HG02610 (cell line): ENCODE measurements at regions not wholly inside any gene's neighbourhood (a gene's known extent, or its start where the extent isn't known, plus 50 kb on each side); places are given as distances from the start of the nearest gene placed in this dataset.
A peak's percentile ranks its signal among the peaks of the same experiment; 100 is the strongest.

Experiments used
- ATAC-seq: cut with Tn5 transposase; IDR thresholded peaks from one replicate; pipeline ENCODE4 v1.9.1; 2021; ENCODE audit warnings: mild to moderate bottlenecking, moderate library complexity; ENCODE audit not compliant: unreplicated experiment

DNA sequence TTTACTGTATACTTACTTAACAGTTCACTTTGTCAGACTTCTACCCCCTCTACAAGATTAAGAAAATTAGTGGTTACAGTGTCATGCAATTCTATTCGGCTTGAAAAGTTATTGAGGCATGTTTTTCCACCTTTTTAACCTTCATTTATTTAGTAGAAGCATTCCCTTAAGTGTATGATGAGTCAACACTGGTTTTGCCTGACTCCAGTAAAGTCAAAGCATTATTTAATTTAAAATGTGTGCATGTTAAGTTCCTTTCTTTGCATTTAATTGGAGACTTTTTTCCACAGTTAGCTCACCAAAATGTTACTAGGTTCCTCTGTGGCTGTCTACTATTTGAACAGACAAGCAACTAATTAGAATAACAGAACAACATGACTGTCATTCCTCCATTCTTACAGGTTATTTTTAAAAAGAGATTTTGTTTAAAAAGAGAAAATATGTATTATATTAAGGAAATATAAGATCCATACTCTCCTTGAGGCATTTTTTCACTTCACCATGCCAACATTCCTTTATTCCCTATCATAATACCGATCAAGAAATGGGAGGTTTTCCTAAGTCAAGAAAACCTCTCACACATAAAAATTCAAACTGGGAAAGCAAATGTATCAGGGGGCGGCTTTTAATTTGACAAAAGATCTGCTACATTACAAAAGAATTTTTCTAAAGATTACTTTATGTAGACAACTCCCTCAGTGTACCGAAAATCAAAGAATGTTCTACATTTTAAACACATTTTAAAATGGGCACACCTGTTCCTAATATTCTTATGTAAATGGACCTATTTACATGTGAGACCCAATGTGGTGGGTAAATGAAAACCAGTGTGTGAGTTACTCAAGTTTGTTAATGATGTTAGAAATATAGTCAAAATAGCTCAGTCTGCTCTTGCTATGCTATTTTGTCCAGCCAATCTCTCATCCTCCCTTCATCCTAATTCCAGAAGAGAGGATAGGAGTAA lies 361.2 kb downstream of the UTRN start:
- no peak for ATAC-seq

DNA sequence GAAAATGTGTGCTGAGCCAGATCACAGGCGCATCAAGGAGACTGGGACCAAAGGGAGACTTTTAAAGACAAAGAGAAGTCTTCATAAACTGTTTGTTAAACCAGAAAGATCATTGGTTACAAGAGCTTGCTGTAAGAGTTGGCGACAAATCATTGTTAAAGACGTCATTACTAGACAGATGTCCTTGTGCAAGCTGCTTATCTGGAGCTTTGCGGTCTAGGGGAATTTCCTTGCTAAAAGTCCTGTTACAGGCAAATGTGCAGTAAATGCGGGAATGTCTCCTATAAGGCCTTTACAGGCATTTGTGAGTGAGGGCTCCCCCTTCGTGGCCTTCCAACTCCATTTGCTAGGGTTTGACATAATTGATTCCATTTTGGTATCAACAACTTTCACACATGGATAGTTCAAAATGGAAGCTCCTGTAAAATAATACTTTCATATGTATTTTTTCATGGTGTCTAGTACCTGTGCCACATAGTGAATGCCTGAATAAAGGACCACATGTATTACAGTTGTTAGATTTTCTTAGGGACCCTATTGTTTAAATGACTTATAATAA lies 362.4 kb downstream of the UTRN start:
- ATAC-seq: no peak

DNA sequence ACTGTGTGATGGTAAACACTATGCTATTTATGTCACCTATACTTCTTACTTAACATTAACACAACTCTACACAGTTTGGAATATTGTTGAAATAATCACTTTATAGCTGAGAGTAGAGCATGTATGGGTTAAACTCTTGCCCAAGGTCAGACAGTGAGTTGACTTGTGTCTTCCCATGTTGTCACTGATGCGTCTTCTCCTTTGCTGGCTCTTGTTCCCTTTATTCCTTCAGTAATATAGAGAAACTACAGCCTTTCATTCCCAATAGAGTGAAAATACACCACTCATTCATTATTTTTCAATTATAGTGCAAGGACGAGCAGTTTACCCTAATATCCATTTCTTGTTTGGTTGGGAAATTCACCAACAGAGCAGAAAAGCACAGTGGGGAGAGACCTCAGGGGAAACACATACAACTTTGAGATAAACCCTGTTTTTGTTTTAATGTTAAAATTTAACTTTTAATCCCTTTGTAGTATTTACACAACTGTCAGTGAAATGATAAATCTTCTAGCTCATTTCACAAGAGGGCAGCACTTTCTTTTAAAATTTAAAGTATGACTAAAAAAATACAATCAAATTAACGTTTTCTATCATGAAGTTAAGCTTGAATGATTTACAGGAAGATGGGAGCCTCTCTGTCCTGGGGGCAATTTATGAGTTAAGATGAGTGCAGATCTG lies 363.0 kb downstream of the UTRN start:
- no peak for ATAC-seq

DNA sequence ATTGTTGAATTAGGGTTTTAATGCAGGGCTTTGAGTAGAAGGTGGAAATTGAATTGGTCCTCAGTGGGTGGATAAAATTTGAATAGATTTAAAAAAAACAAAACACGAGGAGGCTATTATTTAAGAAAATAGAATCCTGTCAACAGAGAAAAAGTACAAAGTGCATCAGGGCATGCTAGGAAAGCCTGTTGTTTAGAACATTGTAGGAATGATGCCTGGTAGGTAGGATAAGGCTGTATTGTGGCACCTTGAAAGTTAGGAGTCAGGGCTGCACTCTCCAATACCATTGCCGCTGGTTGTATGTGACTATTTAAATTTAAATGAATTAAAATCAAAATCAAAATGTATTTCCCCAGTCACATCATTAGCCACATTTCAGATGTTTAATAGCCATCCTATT lies 363.9 kb downstream of the UTRN start:
- no peak for ATAC-seq

DNA sequence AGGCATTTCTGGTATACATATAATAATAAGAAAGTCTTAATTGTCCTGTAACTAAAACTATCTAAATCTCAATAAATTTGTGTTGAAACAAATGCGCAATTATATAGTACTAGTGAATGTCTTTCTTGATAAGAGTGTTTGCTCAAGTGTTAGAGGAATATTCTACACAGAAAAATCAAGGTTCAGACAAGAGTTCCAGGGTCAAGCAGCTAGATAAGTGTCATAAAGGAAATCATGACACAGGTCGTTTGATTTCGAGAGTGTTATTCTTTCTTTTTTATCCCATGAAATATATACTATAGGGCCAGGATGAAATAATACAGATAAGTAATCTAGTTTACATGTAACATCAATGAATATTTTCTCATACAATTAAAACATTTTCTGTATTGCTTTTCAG lies 366.1 kb downstream of the UTRN start:
- no peak for ATAC-seq

DNA sequence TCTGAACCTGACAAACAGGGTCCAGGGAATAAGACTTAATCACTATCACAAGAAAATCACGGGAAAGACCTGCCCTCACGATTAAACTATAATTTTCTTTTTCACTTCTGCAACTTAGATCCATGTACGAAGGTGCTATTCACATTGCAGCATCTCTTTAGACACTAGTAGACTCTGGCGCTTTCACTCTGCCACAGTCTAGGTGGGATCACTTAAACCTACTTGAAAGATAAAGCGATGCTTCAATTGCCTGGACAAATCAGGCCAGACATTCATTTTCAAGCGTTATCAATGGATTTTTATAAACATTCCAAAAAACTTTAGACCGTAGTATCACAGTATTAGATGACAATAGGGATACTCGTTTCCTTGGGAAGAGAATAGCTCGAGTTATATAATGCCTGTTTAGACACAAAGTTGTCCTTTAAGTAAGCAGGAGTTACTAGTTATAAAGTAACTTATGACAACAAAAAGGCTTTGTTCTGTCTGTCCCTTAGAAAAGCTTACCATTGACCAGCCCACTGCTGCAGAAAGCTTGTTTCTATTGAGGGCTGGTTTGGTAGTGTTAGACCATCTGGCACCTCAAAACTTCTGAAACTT lies 367.3 kb downstream of the UTRN start:
- no peak for ATAC-seq

DNA sequence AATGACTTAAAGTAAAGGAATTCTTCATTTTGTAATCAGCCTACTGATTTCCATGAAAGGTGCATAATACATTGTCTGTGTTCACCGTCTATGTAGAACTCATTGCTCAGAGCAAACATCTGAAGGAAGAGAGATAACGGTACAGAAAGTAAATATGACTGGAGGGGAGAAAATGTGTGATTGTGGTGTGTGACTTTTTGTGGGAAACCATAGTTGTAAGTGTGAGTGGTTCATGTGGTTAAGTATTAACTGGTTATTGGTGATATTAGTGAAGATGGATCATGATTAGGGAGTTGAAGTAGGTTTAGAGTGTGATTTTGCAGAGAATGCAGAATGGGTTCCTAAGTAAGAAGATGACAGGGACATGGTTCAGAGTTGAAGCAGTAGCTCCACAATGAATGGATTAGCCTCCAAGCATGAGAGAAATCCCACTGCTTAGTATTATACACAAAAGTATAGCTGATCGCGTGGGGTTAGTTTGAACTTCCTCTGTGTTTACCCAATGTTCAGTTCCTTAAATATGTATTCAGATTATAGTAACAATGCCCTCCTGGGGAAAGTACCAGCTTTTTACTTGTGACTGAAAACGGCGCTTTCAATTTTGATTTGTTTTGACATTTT lies 368.9 kb downstream of the UTRN start:
- ATAC-seq: peak; percentile 93

DNA sequence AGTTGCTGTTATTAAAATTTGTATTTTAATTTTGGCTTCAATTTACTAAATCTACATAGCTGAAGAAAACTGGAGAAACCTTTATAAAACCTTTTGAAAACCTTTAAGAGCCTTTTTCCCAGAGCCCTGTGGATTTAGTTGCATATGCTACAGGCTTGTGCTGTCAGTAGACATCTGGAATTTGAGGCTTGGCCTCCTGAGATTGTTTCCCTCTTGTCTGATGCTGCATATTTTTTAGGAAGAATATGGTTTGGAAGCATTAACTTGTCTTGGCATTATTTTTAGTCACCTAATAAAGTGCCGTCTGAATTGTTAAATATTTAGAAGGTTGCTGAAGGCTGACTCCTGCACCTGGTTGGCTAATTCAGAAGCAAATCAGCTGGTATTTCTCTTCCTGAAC lies 369.4 kb downstream of the UTRN start:
- ATAC-seq: peak; percentile 1

DNA sequence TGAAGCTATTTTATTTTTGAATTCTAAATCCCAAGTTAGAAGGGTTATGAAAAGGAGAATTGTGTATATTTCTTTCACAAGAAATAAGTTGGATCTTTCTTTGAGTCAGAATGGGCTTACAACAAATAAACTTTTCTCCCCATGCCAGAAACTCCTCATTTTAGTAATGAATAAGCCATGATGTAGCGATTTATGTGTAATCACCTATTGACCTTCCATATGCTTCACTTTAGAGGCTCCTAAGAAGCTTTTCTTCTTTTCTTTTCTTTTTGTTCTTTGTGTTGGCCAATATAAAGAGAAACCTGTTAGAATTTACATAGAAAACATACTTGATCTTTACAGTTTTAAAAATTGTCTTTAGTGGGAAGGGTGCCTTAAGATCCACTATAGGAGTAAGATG lies 370.2 kb downstream of the UTRN start:
- ATAC-seq: no peak

DNA sequence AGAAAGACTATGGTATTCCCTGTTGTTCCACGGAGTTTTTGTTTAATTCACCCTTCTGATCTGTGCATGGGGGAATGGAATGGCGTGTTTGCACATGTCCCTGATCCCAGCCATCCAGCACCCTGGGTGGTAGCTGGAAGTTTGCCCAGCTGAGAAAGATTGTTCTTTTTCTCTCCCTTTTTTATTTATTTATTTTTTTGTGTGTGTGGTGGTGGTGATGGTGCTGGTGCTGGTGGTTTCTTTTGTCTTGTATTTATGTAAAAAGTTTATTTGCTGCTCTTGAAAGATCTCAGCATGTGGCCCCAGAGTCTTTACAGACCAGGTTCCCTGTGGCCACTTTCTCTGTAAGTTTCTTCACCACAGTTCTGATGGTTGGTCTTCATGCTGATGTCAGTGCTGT lies 372.6 kb downstream of the UTRN start:
- no peak for ATAC-seq

DNA sequence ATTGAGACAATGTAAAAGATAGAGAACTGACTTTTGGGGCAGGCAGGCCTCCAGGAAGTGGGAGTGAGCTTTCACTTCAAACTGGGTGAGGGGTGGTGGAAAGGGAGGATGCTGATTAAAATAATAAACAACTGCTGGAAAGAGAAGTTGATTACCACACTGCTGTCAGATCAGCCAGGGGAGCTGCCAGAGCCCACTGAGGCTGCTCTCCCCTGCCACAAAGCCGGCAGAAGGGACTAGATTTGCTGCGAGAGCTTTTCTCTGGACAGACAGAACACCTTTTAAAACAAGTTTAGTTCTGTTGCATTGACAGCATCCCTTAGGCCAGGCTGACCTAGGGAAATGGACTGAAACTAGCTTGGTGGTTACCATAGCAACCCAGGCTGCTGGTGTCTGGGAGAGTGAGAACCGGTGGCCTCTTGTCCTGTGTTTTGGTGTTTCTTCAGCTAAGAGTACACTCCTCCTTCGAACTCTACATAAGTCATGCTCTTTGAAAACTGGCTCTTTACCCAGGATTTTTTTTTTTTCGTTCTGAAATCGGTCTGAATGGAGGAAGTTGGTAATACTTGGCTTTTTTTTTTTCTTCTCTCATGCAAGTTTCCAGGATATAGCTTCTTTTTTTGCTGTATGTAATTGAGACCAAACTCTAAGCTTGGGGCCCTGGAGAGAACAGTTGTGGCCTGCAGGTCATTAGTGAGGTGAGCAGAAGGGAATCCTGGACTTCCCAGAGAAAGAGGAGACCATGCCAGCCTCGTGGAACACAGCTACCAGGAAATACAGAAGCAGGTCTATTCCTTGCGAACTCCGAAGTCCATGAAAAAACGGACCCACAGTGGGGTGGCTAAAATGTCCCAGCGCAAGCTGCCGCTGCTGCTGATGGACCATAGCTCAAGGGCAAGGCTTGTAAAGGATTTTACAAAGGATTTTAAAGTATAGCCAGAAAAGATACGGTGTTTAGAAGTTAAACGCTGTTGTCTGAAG lies 374.4 kb downstream of the UTRN start:
- peak; percentile 62 for ATAC-seq

DNA sequence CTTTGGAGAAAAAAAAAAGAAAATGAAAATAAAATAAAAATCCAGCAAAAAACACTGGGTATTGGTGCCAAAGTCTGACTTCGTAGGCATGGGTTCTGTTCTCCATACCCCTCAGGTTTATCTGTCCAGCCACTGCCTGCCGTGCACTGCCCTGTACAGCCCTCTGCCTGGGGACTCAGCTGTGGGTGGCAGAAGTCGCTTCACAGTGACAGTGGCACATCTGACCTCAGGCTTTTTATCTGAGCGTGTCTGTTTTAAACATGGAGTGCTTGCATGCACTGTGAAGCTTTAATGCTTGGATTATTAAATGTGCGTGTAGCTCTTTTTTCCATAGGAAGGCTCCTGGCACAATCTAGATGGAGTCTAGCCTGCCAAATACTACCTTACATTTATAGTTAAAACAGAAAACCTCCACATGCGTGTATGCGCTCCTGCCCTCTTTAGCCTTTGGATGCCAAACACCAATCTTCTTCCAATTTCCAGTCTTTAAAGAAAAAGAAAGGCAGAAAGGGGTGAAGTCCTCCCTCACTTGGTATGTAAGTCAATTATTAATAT lies 375.5 kb downstream of the UTRN start:
- ATAC-seq: no peak

DNA sequence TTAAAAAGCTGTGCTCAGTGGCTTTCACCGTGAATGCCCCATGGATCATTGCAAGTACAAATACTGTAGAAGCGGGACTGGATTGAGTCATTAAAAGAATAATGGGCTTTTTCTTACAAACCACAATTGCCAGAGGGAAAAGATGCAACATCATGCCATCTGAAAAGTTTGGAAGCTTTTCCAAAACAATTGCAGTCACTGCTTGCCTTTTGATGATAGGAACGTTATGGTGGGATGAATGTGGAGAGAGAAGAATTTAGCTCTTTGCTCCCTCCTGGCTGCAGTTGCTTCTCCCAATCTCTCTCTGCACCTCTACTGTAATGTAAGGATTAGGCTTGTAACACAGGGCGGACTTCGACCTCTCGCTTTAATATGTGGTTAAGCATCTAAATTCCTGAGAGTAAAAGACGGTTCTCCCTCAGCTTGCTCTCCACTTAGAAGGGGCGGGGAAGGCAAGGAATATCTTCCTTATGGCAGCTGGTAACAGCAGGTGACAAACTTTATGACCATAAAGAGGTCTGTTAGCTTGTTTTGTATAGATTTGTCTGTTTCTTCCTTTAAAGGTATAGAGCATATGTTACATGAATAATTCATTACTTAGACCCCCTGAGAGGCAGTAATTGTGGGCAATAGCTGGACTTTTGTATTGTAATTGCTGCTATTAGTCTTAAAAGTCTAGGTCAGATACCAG lies 376.1 kb downstream of the UTRN start:
- no peak for ATAC-seq

DNA sequence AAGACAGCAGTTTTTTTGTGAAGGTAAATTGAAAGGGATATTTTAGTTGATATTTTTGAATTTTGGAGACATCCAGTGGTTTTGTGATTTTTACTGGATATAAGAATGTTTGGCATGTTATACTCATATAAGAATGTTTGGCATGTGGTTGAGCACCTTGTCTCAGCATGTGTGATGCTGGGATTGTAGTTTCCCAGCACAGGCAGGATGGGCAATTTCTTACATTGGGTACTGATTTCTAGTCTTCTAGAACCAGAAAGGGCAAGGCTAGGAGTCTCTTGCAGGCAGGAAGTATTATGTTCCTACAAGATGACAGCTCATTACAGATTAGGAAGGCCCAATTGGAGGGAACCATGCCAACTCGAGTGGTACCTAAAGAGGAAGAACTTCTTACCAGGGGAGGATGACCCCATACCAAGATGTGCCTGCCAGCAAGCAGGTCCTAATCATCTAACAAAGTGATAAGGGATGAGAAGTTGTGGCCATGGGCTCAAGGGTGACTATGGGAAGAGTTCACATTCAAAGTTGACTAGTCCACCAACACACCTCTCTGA lies 377.8 kb downstream of the UTRN start:
- no peak for ATAC-seq

DNA sequence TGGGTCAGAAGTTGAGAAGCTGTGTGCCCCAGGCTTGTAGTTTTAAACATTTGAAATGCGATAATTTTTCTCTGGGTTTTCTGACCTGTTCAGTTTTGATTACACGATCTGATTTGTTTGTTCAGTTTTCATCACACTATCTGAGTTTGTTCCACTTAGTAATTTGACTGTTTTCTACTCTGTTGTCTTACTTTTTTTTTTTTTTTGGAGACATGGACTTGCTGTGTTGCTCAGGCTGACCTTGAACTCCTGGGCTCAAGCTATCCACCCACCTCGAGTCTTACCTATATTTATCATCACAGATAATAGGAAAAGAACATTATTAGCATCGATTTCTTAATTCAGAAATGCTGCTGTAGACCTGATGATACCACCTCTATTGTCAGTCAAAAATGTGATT lies 379.1 kb downstream of the UTRN start:
- ATAC-seq: no peak

DNA sequence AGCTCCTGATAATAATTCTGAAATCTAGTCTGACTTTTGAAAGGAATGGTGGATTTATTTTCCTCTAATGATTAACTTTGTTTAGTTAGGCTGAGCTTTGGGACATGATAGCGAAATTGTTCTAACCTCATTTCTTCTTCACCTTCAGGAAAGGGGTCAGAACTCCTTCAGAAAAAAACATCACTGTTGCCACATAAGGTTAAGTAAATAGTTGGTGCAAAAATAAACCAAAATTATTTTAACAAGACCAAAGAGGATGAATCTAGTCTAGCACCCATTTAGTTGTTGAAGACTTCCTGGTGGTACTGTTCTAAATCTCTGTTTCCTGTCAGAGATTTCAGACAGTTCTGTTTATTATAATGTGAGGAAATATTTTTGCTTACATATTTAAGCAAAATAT lies 379.8 kb downstream of the UTRN start:
- no peak for ATAC-seq

DNA sequence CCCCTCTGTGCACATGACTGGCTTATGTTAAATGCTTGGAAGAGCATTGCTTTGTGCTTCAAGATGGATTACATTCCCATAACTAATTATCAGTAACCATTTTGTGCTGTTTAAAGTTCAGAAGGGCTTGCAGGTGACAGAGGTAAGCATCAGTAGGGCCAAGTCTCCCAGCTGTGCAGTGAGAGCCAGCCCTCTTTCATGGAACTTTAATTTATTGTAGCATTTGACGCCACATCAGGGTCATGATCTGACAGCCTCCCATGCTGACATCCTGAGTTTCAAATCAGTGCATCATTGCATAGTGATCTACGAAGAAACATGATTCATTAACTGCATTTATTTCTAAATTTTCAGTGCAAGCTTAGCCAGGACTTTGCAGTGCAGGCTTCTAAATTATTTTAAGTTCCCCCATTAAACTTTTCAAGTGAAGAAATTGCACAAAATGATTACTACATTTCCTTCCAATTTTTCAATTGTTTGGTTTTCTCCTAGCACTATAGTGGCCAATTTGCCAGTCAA lies 380.9 kb downstream of the UTRN start:
- no peak for ATAC-seq

DNA sequence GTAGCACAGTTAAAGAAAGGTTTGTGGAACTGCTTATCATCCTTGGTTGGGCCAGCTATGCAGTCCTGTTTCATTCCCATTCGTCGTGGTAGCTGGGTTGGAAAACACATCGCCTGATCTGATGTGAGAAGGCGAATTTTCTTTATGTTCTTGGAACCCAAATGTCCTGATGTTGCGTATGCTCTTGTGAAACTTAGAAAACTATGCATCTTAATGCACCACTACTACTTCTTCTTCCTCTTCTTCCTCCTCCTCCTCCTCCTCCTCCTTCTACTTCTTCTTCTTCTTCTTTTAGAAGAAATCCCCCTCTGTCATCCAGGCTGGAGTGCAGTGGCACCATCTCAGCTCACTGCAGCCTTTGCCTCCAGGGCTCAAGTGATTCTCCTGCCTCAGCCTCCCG lies 381.6 kb downstream of the UTRN start:
- ATAC-seq: no peak
